K562 (cell line): ENCODE measurements at regions not wholly inside any gene's neighbourhood (a gene's known extent, or its start where the extent isn't known, plus 50 kb on each side); places are given as distances from the start of the nearest gene placed in this dataset.

Experiments
- CBX3 ChIP-seq, 2 experiments: IDR thresholded peaks; 1 replicate in 1 of 2; 2 replicates in 1 of 2; pipeline ENCODE4 v1.6.1; 2012; ENCODE audit warnings: inconsistent platforms in 2 of 2, low read length in 2 of 2, borderline replicate concordance in 1 of 2, control low read depth in 1 of 2
- FOXA3 ChIP-seq, 2 experiments: fragments of 450-650 bp in 1 of 2; sonication (generic) in 1 of 2; formaldehyde crosslinking; IDR thresholded peaks in 1 of 2; conservative IDR thresholded peaks in 1 of 2; 2 replicates each; pipeline versions ENCODE4 v1.4.0 to v1.8.0; 2020 to 2022; ENCODE audit warnings: mild to moderate bottlenecking in 2 of 2, missing genetic modification reagents in 1 of 2
- ILF3 ChIP-seq: fragments of 450-650 bp; IDR thresholded peaks from 2 replicates; pipeline ENCODE4 v1.6.1; 2018; ENCODE audit warnings: antibody characterized with exemption, mild to moderate bottlenecking, moderate library complexity, borderline replicate concordance
- KLF6 ChIP-seq: fragments of 250-450 bp; sonication (Bioruptor Pico); IDR thresholded peaks from 2 replicates; pipeline ENCODE4 v1.4.0; 2020; ENCODE audit warnings: mild to moderate bottlenecking, moderate library complexity, borderline replicate concordance
- SMARCA5 ChIP-seq: fragments of 450-650 bp; IDR thresholded peaks from 2 replicates; pipeline ENCODE4 v1.6.1; 2016
- TEAD2 ChIP-seq: fragments of 450-650 bp; IDR thresholded peaks from 2 replicates; pipeline ENCODE4 v1.6.1; 2016; ENCODE audit warnings: missing genetic modification characterization, control low read depth, missing compliant biosample characterization
- TEAD4 ChIP-seq, 2 experiments: sonication (generic) in 1 of 2; formaldehyde crosslinking in 1 of 2; IDR thresholded peaks; 2 replicates each; pipeline versions ENCODE4 v1.6.1 to v1.8.0; 2012 to 2022; ENCODE audit warnings: borderline replicate concordance in 1 of 2, inconsistent platforms in 1 of 2, low read length in 1 of 2, mild to moderate bottlenecking in 1 of 2, missing genetic modification reagents in 1 of 2
- ZBTB8A ChIP-seq: fragments of 450-650 bp; IDR thresholded peaks from 2 replicates; pipeline ENCODE4 v1.6.1; 2018; ENCODE audit warnings: mild to moderate bottlenecking, moderate library complexity; ENCODE audit not compliant: partially characterized antibody
- ZKSCAN1 ChIP-seq: fragments of 150-350 bp; IDR thresholded peaks from 2 replicates; pipeline ENCODE4 v1.6.1; 2016; ENCODE audit warnings: low read depth, low read length
- TF ChIP-seq, protein P1 (sequence below): fragments of 450-650 bp; IDR thresholded peaks from 2 replicates; pipeline ENCODE4 v1.6.1; 2018; ENCODE audit not compliant: partially characterized antibody
- TF ChIP-seq, protein P2 (sequence below): fragments of 250-450 bp; sonication (Bioruptor Pico); IDR thresholded peaks from 2 replicates; pipeline ENCODE4 v1.4.0; 2020; ENCODE audit warnings: mild to moderate bottlenecking, moderate library complexity
- TF ChIP-seq, protein P3 (sequence below): IDR thresholded peaks from 3 replicates; pipeline ENCODE4 v1.6.1; 2011; ENCODE audit warnings: borderline replicate concordance, mild to moderate bottlenecking, moderate library complexity; ENCODE audit not compliant: insufficient read length; ENCODE audit errors: extremely low read depth
- TF ChIP-seq, protein P4 (sequence below): fragments of 250-450 bp; sonication (Bioruptor Pico); IDR thresholded peaks from 2 replicates; pipeline ENCODE4 v1.6.1; 2021; ENCODE audit warnings: mild to moderate bottlenecking

DNA sequence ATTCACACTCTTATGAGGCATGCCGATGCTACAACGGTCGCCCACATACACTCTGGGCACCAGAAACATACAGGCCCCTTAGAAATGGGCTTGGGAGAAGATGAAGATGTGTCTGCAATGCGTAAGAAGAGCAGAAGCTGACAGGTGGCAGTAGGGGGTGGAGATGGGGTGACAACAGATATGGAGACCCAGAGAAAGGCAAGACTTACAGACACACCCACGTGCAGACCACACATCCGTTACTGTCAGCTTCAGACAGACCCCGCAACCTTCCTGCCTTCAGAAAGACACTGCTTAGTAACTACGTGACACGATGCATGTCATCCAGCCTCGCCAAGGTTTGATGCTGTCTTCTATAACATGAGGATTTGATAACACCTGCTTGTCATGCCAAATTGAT is 89.5 kb downstream of the ZFP36L2 start (continued):
- TF ChIP-seq, protein P1, sequence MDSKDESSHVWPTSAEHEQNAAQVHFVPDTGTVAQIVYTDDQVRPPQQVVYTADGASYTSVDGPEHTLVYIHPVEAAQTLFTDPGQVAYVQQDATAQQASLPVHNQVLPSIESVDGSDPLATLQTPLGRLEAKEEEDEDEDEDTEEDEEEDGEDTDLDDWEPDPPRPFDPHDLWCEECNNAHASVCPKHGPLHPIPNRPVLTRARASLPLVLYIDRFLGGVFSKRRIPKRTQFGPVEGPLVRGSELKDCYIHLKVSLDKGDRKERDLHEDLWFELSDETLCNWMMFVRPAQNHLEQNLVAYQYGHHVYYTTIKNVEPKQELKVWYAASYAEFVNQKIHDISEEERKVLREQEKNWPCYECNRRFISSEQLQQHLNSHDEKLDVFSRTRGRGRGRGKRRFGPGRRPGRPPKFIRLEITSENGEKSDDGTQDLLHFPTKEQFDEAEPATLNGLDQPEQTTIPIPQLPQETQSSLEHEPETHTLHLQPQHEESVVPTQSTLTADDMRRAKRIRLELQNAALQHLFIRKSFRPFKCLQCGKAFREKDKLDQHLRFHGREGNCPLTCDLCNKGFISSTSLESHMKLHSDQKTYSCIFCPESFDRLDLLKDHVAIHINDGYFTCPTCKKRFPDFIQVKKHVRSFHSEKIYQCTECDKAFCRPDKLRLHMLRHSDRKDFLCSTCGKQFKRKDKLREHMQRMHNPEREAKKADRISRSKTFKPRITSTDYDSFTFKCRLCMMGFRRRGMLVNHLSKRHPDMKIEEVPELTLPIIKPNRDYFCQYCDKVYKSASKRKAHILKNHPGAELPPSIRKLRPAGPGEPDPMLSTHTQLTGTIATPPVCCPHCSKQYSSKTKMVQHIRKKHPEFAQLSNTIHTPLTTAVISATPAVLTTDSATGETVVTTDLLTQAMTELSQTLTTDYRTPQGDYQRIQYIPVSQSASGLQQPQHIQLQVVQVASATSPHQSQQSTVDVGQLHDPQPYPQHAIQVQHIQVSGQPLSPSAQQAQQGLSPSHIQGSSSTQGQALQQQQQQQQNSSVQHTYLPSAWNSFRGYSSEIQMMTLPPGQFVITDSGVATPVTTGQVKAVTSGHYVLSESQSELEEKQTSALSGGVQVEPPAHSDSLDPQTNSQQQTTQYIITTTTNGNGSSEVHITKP = no peak
- TF ChIP-seq TEAD4 (IDR thresholded peaks at IDR 0.05; ENCODE audit: low read length) = no peak
- TF ChIP-seq TEAD4 (CRISPR knock-in tag; IDR thresholded peaks at IDR 0.05; ENCODE audit: borderline replicate concordance) = no peak
- no peak for TF ChIP-seq ZKSCAN1
- TF ChIP-seq ILF3 = no peak
- TF ChIP-seq FOXA3 (CRISPR knock-in tag; conservative IDR thresholded peaks at IDR 0.05 in 1 of 2, IDR thresholded peaks at IDR 0.05 in 1 of 2) = no peak
- no peak for TF ChIP-seq CBX3 (IDR thresholded peaks at IDR 0.05; ENCODE audit: borderline replicate concordance in 1 of 2, low read length in 2 of 2)
- TF ChIP-seq, protein P2, sequence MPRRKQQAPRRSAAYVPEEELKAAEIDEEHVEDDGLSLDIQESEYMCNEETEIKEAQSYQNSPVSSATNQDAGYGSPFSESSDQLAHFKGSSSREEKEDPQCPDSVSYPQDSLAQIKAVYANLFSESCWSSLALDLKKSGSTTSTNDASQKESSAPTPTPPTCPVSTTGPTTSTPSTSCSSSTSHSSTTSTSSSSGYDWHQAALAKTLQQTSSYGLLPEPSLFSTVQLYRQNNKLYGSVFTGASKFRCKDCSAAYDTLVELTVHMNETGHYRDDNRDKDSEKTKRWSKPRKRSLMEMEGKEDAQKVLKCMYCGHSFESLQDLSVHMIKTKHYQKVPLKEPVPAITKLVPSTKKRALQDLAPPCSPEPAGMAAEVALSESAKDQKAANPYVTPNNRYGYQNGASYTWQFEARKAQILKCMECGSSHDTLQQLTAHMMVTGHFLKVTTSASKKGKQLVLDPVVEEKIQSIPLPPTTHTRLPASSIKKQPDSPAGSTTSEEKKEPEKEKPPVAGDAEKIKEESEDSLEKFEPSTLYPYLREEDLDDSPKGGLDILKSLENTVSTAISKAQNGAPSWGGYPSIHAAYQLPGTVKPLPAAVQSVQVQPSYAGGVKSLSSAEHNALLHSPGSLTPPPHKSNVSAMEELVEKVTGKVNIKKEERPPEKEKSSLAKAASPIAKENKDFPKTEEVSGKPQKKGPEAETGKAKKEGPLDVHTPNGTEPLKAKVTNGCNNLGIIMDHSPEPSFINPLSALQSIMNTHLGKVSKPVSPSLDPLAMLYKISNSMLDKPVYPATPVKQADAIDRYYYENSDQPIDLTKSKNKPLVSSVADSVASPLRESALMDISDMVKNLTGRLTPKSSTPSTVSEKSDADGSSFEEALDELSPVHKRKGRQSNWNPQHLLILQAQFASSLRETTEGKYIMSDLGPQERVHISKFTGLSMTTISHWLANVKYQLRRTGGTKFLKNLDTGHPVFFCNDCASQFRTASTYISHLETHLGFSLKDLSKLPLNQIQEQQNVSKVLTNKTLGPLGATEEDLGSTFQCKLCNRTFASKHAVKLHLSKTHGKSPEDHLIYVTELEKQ (CRISPR knock-in tag) = no peak
- TF ChIP-seq, protein P3, sequence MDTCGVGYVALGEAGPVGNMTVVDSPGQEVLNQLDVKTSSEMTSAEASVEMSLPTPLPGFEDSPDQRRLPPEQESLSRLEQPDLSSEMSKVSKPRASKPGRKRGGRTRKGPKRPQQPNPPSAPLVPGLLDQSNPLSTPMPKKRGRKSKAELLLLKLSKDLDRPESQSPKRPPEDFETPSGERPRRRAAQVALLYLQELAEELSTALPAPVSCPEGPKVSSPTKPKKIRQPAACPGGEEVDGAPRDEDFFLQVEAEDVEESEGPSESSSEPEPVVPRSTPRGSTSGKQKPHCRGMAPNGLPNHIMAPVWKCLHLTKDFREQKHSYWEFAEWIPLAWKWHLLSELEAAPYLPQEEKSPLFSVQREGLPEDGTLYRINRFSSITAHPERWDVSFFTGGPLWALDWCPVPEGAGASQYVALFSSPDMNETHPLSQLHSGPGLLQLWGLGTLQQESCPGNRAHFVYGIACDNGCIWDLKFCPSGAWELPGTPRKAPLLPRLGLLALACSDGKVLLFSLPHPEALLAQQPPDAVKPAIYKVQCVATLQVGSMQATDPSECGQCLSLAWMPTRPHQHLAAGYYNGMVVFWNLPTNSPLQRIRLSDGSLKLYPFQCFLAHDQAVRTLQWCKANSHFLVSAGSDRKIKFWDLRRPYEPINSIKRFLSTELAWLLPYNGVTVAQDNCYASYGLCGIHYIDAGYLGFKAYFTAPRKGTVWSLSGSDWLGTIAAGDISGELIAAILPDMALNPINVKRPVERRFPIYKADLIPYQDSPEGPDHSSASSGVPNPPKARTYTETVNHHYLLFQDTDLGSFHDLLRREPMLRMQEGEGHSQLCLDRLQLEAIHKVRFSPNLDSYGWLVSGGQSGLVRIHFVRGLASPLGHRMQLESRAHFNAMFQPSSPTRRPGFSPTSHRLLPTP = no peak
- no peak for TF ChIP-seq ZBTB8A
- TF ChIP-seq KLF6 (CRISPR knock-in tag) = no peak
- no peak for TF ChIP-seq TEAD2 (tag)
- TF ChIP-seq, protein P4, sequence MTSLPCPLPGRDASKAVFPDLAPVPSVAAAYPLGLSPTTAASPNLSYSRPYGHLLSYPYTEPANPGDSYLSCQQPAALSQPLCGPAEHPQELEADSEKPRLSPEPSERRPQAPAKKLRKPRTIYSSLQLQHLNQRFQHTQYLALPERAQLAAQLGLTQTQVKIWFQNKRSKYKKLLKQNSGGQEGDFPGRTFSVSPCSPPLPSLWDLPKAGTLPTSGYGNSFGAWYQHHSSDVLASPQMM (CRISPR knock-in tag) = no peak
- TF ChIP-seq SMARCA5 = no peak
